IMR-90 (cell line): ENCODE measurements at regions not wholly inside any gene's neighbourhood (a gene's known extent, or its start where the extent isn't known, plus 50 kb on each side); places are given as distances from the start of the nearest gene placed in this dataset.

Experiments
- ATAC-seq: fragments of 200-7000 bp; cut with Tn5 transposase; 2 replicates; pipeline ENCODE4 v1.9.1; 2020; ENCODE audit warnings: low read depth, mild to moderate bottlenecking, moderate library complexity
- BruUV-seq: library from RNA; stranded (reverse); fragments of 400-500 nt; replicated peaks from 2 replicates; lab custom pipeline; 2021; lab: Mats Ljungman, UMichigan
- CTCF ChIA-PET: fragments of 300-600 bp; formaldehyde crosslinking; extraction: SDS; loops from one replicate; lab custom pipeline; 2021; ENCODE audit warnings: antibody characterized with exemption; lab: Yijun Ruan, JAX
- POLR2A ChIA-PET: fragments of 300-600 bp; sonication (Branson Sonifier 250); formaldehyde crosslinking; loops from one replicate; lab custom pipeline; 2022; ENCODE audit warnings: antibody characterized with exemption; ENCODE audit not compliant: unreplicated experiment; lab: Charles Lee
- DNase-seq: peaks from one replicate; pipeline ENCODE4 v3.0.0; 2013
- H2AFZ ChIP-seq: replicated peaks from 2 replicates; pipeline ENCODE3; 2013; ENCODE audit warnings: low read length, mild to moderate bottlenecking; ENCODE audit not compliant: poor library complexity
- H2AK5ac ChIP-seq: 2 replicates; pipeline ENCODE4 v1.6.1; 2013; ENCODE audit warnings: low read depth, low read length, inconsistent platforms
- H2AK9ac ChIP-seq: replicated peaks from 2 replicates; pipeline ENCODE3; 2013; ENCODE audit warnings: mild to moderate bottlenecking, low read depth, low read length, moderate library complexity; ENCODE audit not compliant: poor library complexity
- H2BK120ac ChIP-seq: 2 replicates; pipeline ENCODE4 v1.6.1; 2013; ENCODE audit warnings: low read depth, low read length, inconsistent platforms
- H2BK15ac ChIP-seq: 3 replicates; pipeline ENCODE4 v1.6.1; 2013; ENCODE audit warnings: low read depth, low read length, inconsistent platforms
- H2BK20ac ChIP-seq: 2 replicates; pipeline ENCODE4 v1.6.1; 2013; ENCODE audit warnings: low read depth, mild to moderate bottlenecking, inconsistent platforms, low read length, moderate library complexity
- H2BK5ac ChIP-seq: 2 replicates; pipeline ENCODE4 v1.6.1; 2013; ENCODE audit warnings: mild to moderate bottlenecking, low read depth, low read length, inconsistent platforms; ENCODE audit not compliant: poor library complexity, severe bottlenecking
- H3K14ac ChIP-seq: replicated peaks from 2 replicates; pipeline ENCODE4 v1.6.1; 2013; ENCODE audit warnings: low read depth, low read length, inconsistent platforms
- H3K18ac ChIP-seq: 2 replicates; pipeline ENCODE4 v1.6.1; 2013; ENCODE audit warnings: low read depth, low read length, control low read depth
- H3K23ac ChIP-seq: 2 replicates; pipeline ENCODE4 v1.6.1; 2013; ENCODE audit warnings: low read depth, low read length, inconsistent platforms
- H3K27ac ChIP-seq: 2 replicates; pipeline ENCODE4 v1.5.1; 2013; ENCODE audit warnings: mild to moderate bottlenecking, control low read depth, low read length; ENCODE audit not compliant: insufficient read depth
- H3K27me3 ChIP-seq: 2 replicates; pipeline ENCODE4 v1.6.1; 2013; ENCODE audit warnings: low read length; ENCODE audit not compliant: control insufficient read depth, insufficient read depth
- H3K36me3 ChIP-seq: 2 replicates; pipeline ENCODE4 v1.6.1; 2013; ENCODE audit warnings: low read length, mixed read lengths; ENCODE audit not compliant: control insufficient read depth, insufficient read depth
- H3K4ac ChIP-seq: 2 replicates; pipeline ENCODE4 v1.6.1; 2013; ENCODE audit warnings: low read depth, low read length, inconsistent platforms
- H3K4me1 ChIP-seq: 2 replicates; pipeline ENCODE4 v1.6.1; 2013; ENCODE audit warnings: low read length, mixed read lengths; ENCODE audit not compliant: control insufficient read depth, insufficient read depth
- H3K4me2 ChIP-seq: 2 replicates; pipeline ENCODE4 v1.6.1; 2013; ENCODE audit warnings: low read depth, mild to moderate bottlenecking, control low read depth, low read length, moderate library complexity
- H3K4me3 ChIP-seq: 2 replicates; pipeline ENCODE4 v1.5.1; 2013; ENCODE audit warnings: low read depth, mild to moderate bottlenecking, control low read depth, low read length, moderate library complexity; ENCODE audit not compliant: insufficient read depth
- H3K56ac ChIP-seq: 2 replicates; pipeline ENCODE4 v1.6.1; 2013; ENCODE audit warnings: low read length, inconsistent platforms; ENCODE audit not compliant: insufficient read depth; ENCODE audit errors: extremely low read depth
- H3K79me1 ChIP-seq, 2 experiments: 2 replicates each; pipeline ENCODE4 v1.6.1; 2013; ENCODE audit warnings: low read length in 2 of 2, inconsistent platforms in 1 of 2, low read depth in 1 of 2
- H3K9ac ChIP-seq: 2 replicates; pipeline ENCODE4 v1.6.1; 2013; ENCODE audit warnings: low read depth, low read length, control low read depth
- H3K9me1 ChIP-seq: 2 replicates; pipeline ENCODE4 v1.6.1; 2013; ENCODE audit warnings: low read length, inconsistent platforms; ENCODE audit not compliant: insufficient read depth
- H3K9me3 ChIP-seq: 2 replicates; pipeline ENCODE4 v1.6.1; 2013; ENCODE audit warnings: low read length; ENCODE audit not compliant: control insufficient read depth, insufficient read depth
- H4K20me1 ChIP-seq: 2 replicates; pipeline ENCODE4 v1.6.1; 2013; ENCODE audit warnings: low read length, inconsistent platforms; ENCODE audit not compliant: insufficient read depth
- H4K5ac ChIP-seq: 2 replicates; pipeline ENCODE4 v1.6.1; 2013; ENCODE audit warnings: mild to moderate bottlenecking, low read depth, low read length, control low read depth
- H4K8ac ChIP-seq, 2 experiments: 2 replicates each; pipeline ENCODE4 v1.6.1; 2013; ENCODE audit warnings: low read depth in 2 of 2, low read length in 2 of 2, control low read depth in 1 of 2, inconsistent platforms in 1 of 2
- H4K91ac ChIP-seq: 2 replicates; pipeline ENCODE4 v1.6.1; 2013; ENCODE audit warnings: low read depth, low read length, inconsistent platforms; ENCODE audit not compliant: insufficient read depth
- BHLHE40 ChIP-seq: fragments of 150-350 bp; IDR thresholded peaks from 2 replicates; pipeline ENCODE4 v1.6.1; 2016; ENCODE audit warnings: mild to moderate bottlenecking, low read depth, low read length
- CEBPB ChIP-seq: IDR thresholded peaks from 2 replicates; pipeline ENCODE4 v1.6.1; 2012; ENCODE audit warnings: low read depth, low read length, improper control_type of control experiment
- ELK1 ChIP-seq: fragments of 150-350 bp; IDR thresholded peaks from 2 replicates; pipeline ENCODE4 v1.6.1; 2016; ENCODE audit warnings: low read depth, mild to moderate bottlenecking, low read length, moderate library complexity, borderline replicate concordance
- FOS ChIP-seq: fragments of 150-350 bp; IDR thresholded peaks from 2 replicates; pipeline ENCODE4 v1.6.1; 2016; ENCODE audit warnings: low read depth, low read length
- MXI1 ChIP-seq: IDR thresholded peaks from 2 replicates; pipeline ENCODE4 v1.6.1; 2012; ENCODE audit warnings: low read depth, mild to moderate bottlenecking, low read length, moderate library complexity, borderline replicate concordance
- POLR2A ChIP-seq: IDR thresholded peaks from 2 replicates; pipeline ENCODE4 v1.6.1; 2012; ENCODE audit warnings: mild to moderate bottlenecking, low read depth, low read length
- RFX5 ChIP-seq: IDR thresholded peaks from 2 replicates; pipeline ENCODE4 v1.8.0; 2012; ENCODE audit warnings: low read depth, mild to moderate bottlenecking, low read length, moderate library complexity
- SMC3 ChIP-seq: fragments of 150-350 bp; IDR thresholded peaks from 2 replicates; pipeline ENCODE4 v1.6.1; 2016; ENCODE audit warnings: low read depth, mild to moderate bottlenecking, antibody characterized with exemption, low read length, moderate library complexity
- whole genome bisulfite sequencing, 2 experiments: methylation state at CpG; one replicate each; pipeline versions ENCODE4 v1.1.5 to v1.1.7; 2013; ENCODE audit warnings: missing lambda C conversion rate in 2 of 2; ENCODE audit not compliant: insufficient read length in 1 of 2; ENCODE audit errors: extremely low coverage in 2 of 2; 5-methylcytosine and 5-hydroxymethylcytosine counted together
- dilution Hi-C: fragments of 300-500 bp; cut with HindIII; formaldehyde crosslinking; loops from one replicate; pipeline ENCODE4 v1.14.3; 2018; ENCODE audit warnings: low sequenced_read_pairs; ENCODE audit not compliant: unreplicated experiment
- in situ Hi-C: fragments of 300-500 bp; cut with MboI; formaldehyde crosslinking; loops from 3 replicates; pipeline ENCODE4 v1.14.3; 2019; ENCODE audit warnings: low sequenced_read_pairs, inconsistent platforms, mixed read lengths
- intact Hi-C: fragments of 100-400 bp; cut with micrococcal nuclease; formaldehyde crosslinking; loops from 2 replicates; pipeline ENCODE4 v1.10.0; 2022
- TF ChIP-seq, protein P1 (sequence below): fragments of 150-350 bp; IDR thresholded peaks from 2 replicates; pipeline ENCODE4 v1.6.1; 2017; ENCODE audit warnings: mild to moderate bottlenecking, antibody characterized with exemption, low read length, low read depth
- TF ChIP-seq, protein P2 (sequence below): conservative IDR thresholded peaks from 2 replicates; pipeline ENCODE4 v1.5.1; 2012; ENCODE audit warnings: mild to moderate bottlenecking, low read depth, low read length, improper control_type of control experiment

DNA sequence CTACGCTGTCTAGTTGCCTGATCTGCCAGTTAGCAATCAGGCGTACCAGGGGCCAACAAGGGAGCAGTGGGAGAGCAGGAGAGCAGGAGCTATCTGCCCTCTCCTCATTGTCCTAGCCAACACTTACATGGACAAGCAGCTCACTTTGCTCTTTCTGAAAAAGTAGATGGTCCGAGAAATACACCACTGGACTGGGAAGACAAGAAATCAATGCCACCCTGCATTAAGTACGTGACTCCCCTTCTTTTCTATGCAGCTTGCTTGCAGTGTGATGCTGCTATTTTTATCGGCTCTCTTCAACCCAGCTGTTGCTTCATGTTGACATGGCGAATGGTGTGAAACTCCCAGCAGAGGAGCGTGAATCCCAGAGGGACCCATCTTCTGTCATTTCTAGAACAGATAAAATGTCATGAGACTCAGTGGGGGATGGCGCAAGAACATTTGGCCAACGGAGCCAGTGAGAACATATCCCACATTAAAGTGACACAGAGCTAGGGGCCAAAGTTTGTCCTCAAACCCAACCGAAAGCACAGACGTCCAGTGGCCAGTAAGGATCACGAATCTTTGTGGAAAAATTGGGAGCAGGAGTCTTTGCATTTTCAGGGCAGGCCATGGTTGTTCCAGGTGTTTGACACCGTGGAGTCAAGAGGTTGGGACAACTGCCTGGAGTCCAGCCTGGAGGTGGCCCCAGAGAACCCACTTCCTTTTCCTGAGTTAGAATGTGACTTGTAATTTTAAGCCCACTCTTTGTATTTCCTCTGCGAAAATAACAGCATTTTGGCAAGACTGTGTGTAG lies 53.7 kb upstream of the MEF2A start:
- no peak overlapping the region for H4K8ac ChIP-seq
- H2AK9ac ChIP-seq = no peak overlapping the region
- ChIA-PET POLR2A (no interaction called here), CTCF (interaction anchor here (0.7 to 1.4 kb wide), 2 partner anchors 33 to 192 kb away, joined by 4 read pairs; no protein-coding TSS in a partner anchor)
- no peak overlapping the region for H3K4me2 ChIP-seq
- no peak overlapping the region for H2BK120ac ChIP-seq
- H2AK5ac ChIP-seq = no peak overlapping the region
- in situ Hi-C loops (no loop called here), dilution Hi-C loops (no loop called here), intact Hi-C loops (no loop called here)
- no peak overlapping the region for H3K4ac ChIP-seq
- WGBS, 2 experiments = 90% methylated on average over 2 of the region's 14 CpGs; no CpG with 5 or more reads in 1 of the 2 experiments
- peaks cover 4% of the 10 kb centered on the region for H3K9me3 ChIP-seq
- no peaks in the 10 kb centered on the region for H4K20me1 ChIP-seq
- H3K36me3 ChIP-seq = no peaks in the 10 kb centered on the region
- no peak overlapping the region for H3K14ac ChIP-seq
- H2BK5ac ChIP-seq = no peak overlapping the region
- no peak overlapping the region; the same call in 2 of the 3 replicates for H2BK15ac ChIP-seq
- no peak overlapping the region for H3K4me3 ChIP-seq
- no peak overlapping the region for H3K9ac ChIP-seq
- no peak overlapping the region for H2BK20ac ChIP-seq
- H3K4me1 ChIP-seq = peaks cover 14% of the 10 kb centered on the region
- BruUV-seq = no TSS peak
- no peak overlapping the region for H3K27ac ChIP-seq
- no peak overlapping the region; the same call in 1 of the 2 replicates for H3K18ac ChIP-seq
- no peak for TF ChIP-seq SMC3
- TF ChIP-seq BHLHE40 = no peak
- no peak for TF ChIP-seq FOS
- no peak for TF ChIP-seq ELK1
- TF ChIP-seq, protein P1, sequence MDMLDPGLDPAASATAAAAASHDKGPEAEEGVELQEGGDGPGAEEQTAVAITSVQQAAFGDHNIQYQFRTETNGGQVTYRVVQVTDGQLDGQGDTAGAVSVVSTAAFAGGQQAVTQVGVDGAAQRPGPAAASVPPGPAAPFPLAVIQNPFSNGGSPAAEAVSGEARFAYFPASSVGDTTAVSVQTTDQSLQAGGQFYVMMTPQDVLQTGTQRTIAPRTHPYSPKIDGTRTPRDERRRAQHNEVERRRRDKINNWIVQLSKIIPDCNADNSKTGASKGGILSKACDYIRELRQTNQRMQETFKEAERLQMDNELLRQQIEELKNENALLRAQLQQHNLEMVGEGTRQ = no peak
- TF ChIP-seq MXI1 = no peak
- TF ChIP-seq POLR2A = no peak
- no peak for TF ChIP-seq RFX5
- no peak for TF ChIP-seq CEBPB
- TF ChIP-seq, protein P2, sequence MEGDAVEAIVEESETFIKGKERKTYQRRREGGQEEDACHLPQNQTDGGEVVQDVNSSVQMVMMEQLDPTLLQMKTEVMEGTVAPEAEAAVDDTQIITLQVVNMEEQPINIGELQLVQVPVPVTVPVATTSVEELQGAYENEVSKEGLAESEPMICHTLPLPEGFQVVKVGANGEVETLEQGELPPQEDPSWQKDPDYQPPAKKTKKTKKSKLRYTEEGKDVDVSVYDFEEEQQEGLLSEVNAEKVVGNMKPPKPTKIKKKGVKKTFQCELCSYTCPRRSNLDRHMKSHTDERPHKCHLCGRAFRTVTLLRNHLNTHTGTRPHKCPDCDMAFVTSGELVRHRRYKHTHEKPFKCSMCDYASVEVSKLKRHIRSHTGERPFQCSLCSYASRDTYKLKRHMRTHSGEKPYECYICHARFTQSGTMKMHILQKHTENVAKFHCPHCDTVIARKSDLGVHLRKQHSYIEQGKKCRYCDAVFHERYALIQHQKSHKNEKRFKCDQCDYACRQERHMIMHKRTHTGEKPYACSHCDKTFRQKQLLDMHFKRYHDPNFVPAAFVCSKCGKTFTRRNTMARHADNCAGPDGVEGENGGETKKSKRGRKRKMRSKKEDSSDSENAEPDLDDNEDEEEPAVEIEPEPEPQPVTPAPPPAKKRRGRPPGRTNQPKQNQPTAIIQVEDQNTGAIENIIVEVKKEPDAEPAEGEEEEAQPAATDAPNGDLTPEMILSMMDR = no peak
- H2AFZ ChIP-seq = no peak overlapping the region
- H4K91ac ChIP-seq = no peak overlapping the region
- peaks cover 10% of the 10 kb centered on the region for H3K9me1 ChIP-seq
- no peak overlapping the region for H4K5ac ChIP-seq
- H3K27me3 ChIP-seq = no peaks in the 10 kb centered on the region; the same call in 1 of the 2 replicates
- ATAC-seq (no peak), DNase-seq (no peak)
- no peak overlapping the region for H3K23ac ChIP-seq
- H3K79me1 ChIP-seq = no peaks in the 10 kb centered on the region
- no peak overlapping the region for H3K56ac ChIP-seq
